H1 (cell line): ENCODE measurements at regions not wholly inside any gene's neighbourhood (a gene's known extent, or its start where the extent isn't known, plus 50 kb on each side); places are given as distances from the start of the nearest gene placed in this dataset.

Experiments used
- CTCF ChIA-PET: fragments of 300-600 bp; sonication (Branson Sonifier 250); formaldehyde crosslinking; loops from one replicate; lab custom pipeline; 2021; ENCODE audit not compliant: partially characterized antibody; lab: Charles Lee
- POLR2A ChIA-PET: fragments of 300-600 bp; sonication (Branson Sonifier 250); formaldehyde crosslinking; loops from one replicate; lab custom pipeline; 2021; ENCODE audit warnings: inconsistent platforms; ENCODE audit not compliant: partially characterized antibody; lab: Charles Lee
- DNase-seq, 2 experiments: peaks; one replicate each; pipeline versions ENCODE4 v3.0.0 to v3.0.0-alpha.2; 2010 to 2022; ENCODE audit warnings: low spot score in 2 of 2, low read depth in 1 of 2, mixed read lengths in 1 of 2
- FAIRE-seq: peaks from 2 replicates; lab custom pipeline; 2011; peaks lifted over from hg19 to GRCh38; lab: Jason Lieb, UNC
- H2AFZ ChIP-seq: 2 replicates; pipeline ENCODE4 v1.8.1; 2012; ENCODE audit warnings: low read length, inconsistent platforms
- H2AK5ac ChIP-seq: 2 replicates; pipeline ENCODE4 v1.6.1; 2013; ENCODE audit warnings: low read depth, low read length
- H2BK120ac ChIP-seq: replicated peaks from 2 replicates; pipeline ENCODE3; 2013; ENCODE audit warnings: low read depth, low read length, inconsistent platforms
- H2BK12ac ChIP-seq: 2 replicates; pipeline ENCODE4 v1.6.1; 2013; ENCODE audit warnings: low read depth, low read length
- H2BK15ac ChIP-seq: 2 replicates; pipeline ENCODE4 v1.6.1; 2013; ENCODE audit warnings: low read length
- H2BK20ac ChIP-seq: 2 replicates; pipeline ENCODE4 v1.6.1; 2013; ENCODE audit warnings: low read length
- H2BK5ac ChIP-seq: 2 replicates; pipeline ENCODE4 v1.6.1; 2013; ENCODE audit warnings: low read depth, low read length
- H3K14ac ChIP-seq: 2 replicates; pipeline ENCODE4 v1.6.1; 2013; ENCODE audit warnings: inconsistent platforms; ENCODE audit not compliant: insufficient read length
- H3K18ac ChIP-seq: 2 replicates; pipeline ENCODE4 v1.6.1; 2013; ENCODE audit warnings: low read length; ENCODE audit errors: extremely low read depth
- H3K23ac ChIP-seq: 2 replicates; pipeline ENCODE4 v1.6.1; 2013; ENCODE audit warnings: inconsistent platforms; ENCODE audit not compliant: insufficient read length
- H3K23me2 ChIP-seq: 2 replicates; pipeline ENCODE4 v1.6.1; 2013; ENCODE audit warnings: low read depth, low read length
- H3K27ac ChIP-seq: 2 replicates; pipeline ENCODE4 v1.6.1; 2011; ENCODE audit warnings: low read depth, low read length, inconsistent platforms
- H3K27me3 ChIP-seq, 4 experiments: replicated peaks in 1 of 4; 1 replicate in 1 of 4; 2 replicates in 3 of 4; pipeline versions ENCODE4 v1.6.1 to v1.8.1; 2011 to 2013; ENCODE audit warnings: low read length in 3 of 4, mild to moderate bottlenecking in 3 of 4, inconsistent platforms in 2 of 4, mixed read lengths in 2 of 4, moderate library complexity in 1 of 4; ENCODE audit not compliant: control insufficient read depth in 3 of 4, insufficient read depth in 3 of 4; ENCODE audit errors: extremely low read depth in 1 of 4
- H3K36me3 ChIP-seq, 4 experiments: 2 replicates each; pipeline versions ENCODE4 v1.6.1 to v1.8.1; 2011 to 2013; ENCODE audit warnings: mild to moderate bottlenecking in 4 of 4, low read length in 3 of 4, moderate library complexity in 2 of 4, control low read depth in 1 of 4, inconsistent platforms in 1 of 4; ENCODE audit not compliant: insufficient read depth in 4 of 4, control insufficient read depth in 2 of 4
- H3K4ac ChIP-seq: replicated peaks from 2 replicates; pipeline ENCODE3; 2013; ENCODE audit warnings: low read length, low read depth, mixed read lengths, inconsistent platforms; ENCODE audit not compliant: insufficient read length
- H3K4me1 ChIP-seq, 4 experiments: replicated peaks in 1 of 4; 1 replicate in 1 of 4; 2 replicates in 3 of 4; pipeline versions ENCODE4 v1.6.1 to v1.8.1; 2011 to 2013; ENCODE audit warnings: low read length in 3 of 4, inconsistent platforms in 2 of 4, mixed read lengths in 1 of 4; ENCODE audit not compliant: insufficient read depth in 4 of 4, control insufficient read depth in 3 of 4
- H3K4me2 ChIP-seq, 2 experiments: 2 replicates each; pipeline versions ENCODE4 v1.6.1 to v1.8.1; 2011 to 2013; ENCODE audit warnings: low read depth in 2 of 2, low read length in 2 of 2, control low read depth in 1 of 2, inconsistent platforms in 1 of 2, mild to moderate bottlenecking in 1 of 2; ENCODE audit not compliant: insufficient read depth in 1 of 2
- H3K4me3 ChIP-seq, 4 experiments: fragments of 200-600, 300-600 bp in 1 of 4; sonication (generic), shearing (Covaris generic), sonication (Bioruptor Twin) in 1 of 4; 2 replicates each; pipeline versions ENCODE4 v1.5.1 to v1.8.1; 2011 to 2016; ENCODE audit warnings: low read length in 4 of 4, low read depth in 3 of 4, control low read depth in 2 of 4, inconsistent platforms in 2 of 4, mild to moderate bottlenecking in 2 of 4, mixed read lengths in 1 of 4, moderate library complexity in 1 of 4; ENCODE audit not compliant: insufficient read depth in 2 of 4; ENCODE audit errors: extremely low read depth in 1 of 4
- H3K56ac ChIP-seq: replicated peaks from 2 replicates; pipeline ENCODE3; 2013; ENCODE audit warnings: low read depth, mild to moderate bottlenecking, mixed read lengths, low read length, inconsistent platforms; ENCODE audit not compliant: insufficient read length
- H3K79me1 ChIP-seq: 2 replicates; pipeline ENCODE4 v1.6.1; 2013; ENCODE audit warnings: low read depth, low read length, control low read depth
- H3K79me2 ChIP-seq, 2 experiments: 2 replicates each; pipeline versions ENCODE4 v1.6.1 to v1.8.1; 2012 to 2013; ENCODE audit warnings: low read length in 2 of 2, mild to moderate bottlenecking in 2 of 2, inconsistent platforms in 1 of 2; ENCODE audit not compliant: insufficient read depth in 2 of 2, control insufficient read depth in 1 of 2
- H3K9ac ChIP-seq, 4 experiments: replicated peaks in 1 of 4; 1 replicate in 1 of 4; 2 replicates in 3 of 4; pipeline versions ENCODE4 v1.6.1 to v1.8.1; 2011 to 2013; ENCODE audit warnings: low read depth in 3 of 4, low read length in 3 of 4, control low read depth in 2 of 4, mild to moderate bottlenecking in 2 of 4, moderate library complexity in 2 of 4, inconsistent platforms in 1 of 4; ENCODE audit errors: extremely low read depth in 1 of 4
- H3K9me3 ChIP-seq, 2 experiments: 2 replicates each; pipeline versions ENCODE4 v1.6.1 to v1.8.1; 2012 to 2013; ENCODE audit warnings: mild to moderate bottlenecking in 2 of 2, moderate library complexity in 2 of 2, control low read depth in 1 of 2, inconsistent platforms in 1 of 2, low read depth in 1 of 2, low read length in 1 of 2, mixed read lengths in 1 of 2; ENCODE audit not compliant: insufficient read depth in 2 of 2
- H4K20me1 ChIP-seq, 2 experiments: replicated peaks in 1 of 2; 2 replicates each; pipeline versions ENCODE3 to v1.8.1; 2011 to 2013; ENCODE audit warnings: inconsistent platforms in 2 of 2, low read length in 2 of 2, mild to moderate bottlenecking in 1 of 2; ENCODE audit not compliant: insufficient read depth in 2 of 2, control insufficient read depth in 1 of 2
- H4K5ac ChIP-seq: 2 replicates; pipeline ENCODE4 v1.6.1; 2013; ENCODE audit warnings: low read length, low read depth, mixed read lengths, inconsistent platforms; ENCODE audit not compliant: insufficient read length
- H4K8ac ChIP-seq: 2 replicates; pipeline ENCODE4 v1.8.0; 2013; ENCODE audit warnings: mild to moderate bottlenecking, moderate library complexity, low read length, inconsistent platforms; ENCODE audit not compliant: insufficient read depth; ENCODE audit errors: extremely low read depth
- H4K91ac ChIP-seq: replicated peaks from 2 replicates; pipeline ENCODE3; 2013; ENCODE audit warnings: low read length, mixed read lengths, inconsistent platforms; ENCODE audit not compliant: insufficient read length
- CBX5 ChIP-seq: fragments of 300-800, 300-1000 bp; sonication (generic); IDR thresholded peaks from 2 replicates; pipeline ENCODE4 v1.7.1; 2016; ENCODE audit warnings: antibody characterized with exemption, low read length, low read depth
- KDM1A ChIP-seq: fragments of 200-600, 300-600 bp; sonication (generic); IDR thresholded peaks from 2 replicates; pipeline ENCODE4 v1.7.1; 2016; ENCODE audit warnings: mild to moderate bottlenecking, low read length, borderline replicate concordance
- WGBS, 2 experiments: shearing (Covaris generic) in 1 of 2; methylation state at CpG; one replicate each; pipeline versions ENCODE4 v1.1.6 to v1.1.7; 2013 to 2015; ENCODE audit warnings: low lambda C conversion rate in 2 of 2, mixed read lengths in 2 of 2, inconsistent platforms in 1 of 2, low coverage in 1 of 2, missing lambda C conversion rate in 1 of 2; ENCODE audit not compliant: insufficient replicate concordance in 2 of 2, insufficient coverage in 1 of 2, insufficient read length in 1 of 2; ENCODE audit errors: extremely low coverage in 1 of 2, missing lambda C conversion rate in 1 of 2; 5-methylcytosine and 5-hydroxymethylcytosine counted together

- H2BK12ac ChIP-seq: no peak overlapping the region
- no peak for DNase-seq
- H3K27me3 ChIP-seq: no peaks in the 10 kb centered on the region
- no peak overlapping the region for H3K4me2 ChIP-seq
- no peak for FAIRE-seq
- H4K20me1 ChIP-seq: no peaks in the 10 kb centered on the region
- no peak overlapping the region for H2BK15ac ChIP-seq
- H3K23me2 ChIP-seq: no peaks in the 10 kb centered on the region
- ChIA-PET CTCF (interaction anchor here (0.6 to 5.1 kb wide), 19 partner anchors 10 to 420 kb away, joined by 3 to 42 read pairs (median 3); no protein-coding TSS in a partner anchor), POLR2A (interaction anchor here (1.4 to 3.1 kb wide), 2 partner anchors 14 to 50 kb away, joined by 3 to 25 read pairs; no protein-coding TSS in a partner anchor)
- H3K23ac ChIP-seq: no peak overlapping the region
- no peak overlapping the region for H3K18ac ChIP-seq
- H2BK20ac ChIP-seq: no peak overlapping the region; the same call in 1 of the 2 replicates
- H3K79me1 ChIP-seq: no peaks in the 10 kb centered on the region
- H4K5ac ChIP-seq: no peak overlapping the region
- 69% methylated on average over 4 of the region's 4 CpGs; no CpG with 5 or more reads in 1 of the 2 experiments for WGBS, 2 experiments
- H2AK5ac ChIP-seq: no peak overlapping the region
- no peak overlapping the region for H4K8ac ChIP-seq
- H2AFZ ChIP-seq: no peak overlapping the region
- peaks cover 0 to 9% (median 4%) of the 10 kb centered on the region in 4 experiments; a peak in 3 of 7 replicates for H3K4me1 ChIP-seq
- H2BK5ac ChIP-seq: no peak overlapping the region; the same call in 1 of the 2 replicates
- no peak overlapping the region for H3K56ac ChIP-seq
- H4K91ac ChIP-seq: peak overlapping the region; percentile 21
- no peaks in the 10 kb centered on the region for H3K9me3 ChIP-seq
- no peak overlapping the region for H3K27ac ChIP-seq
- H3K79me2 ChIP-seq: no peaks in the 10 kb centered on the region
- TF ChIP-seq CBX5: no peak
- TF ChIP-seq KDM1A: peak; percentile 67; the same call in 1 of the 2 replicates
- H3K9ac ChIP-seq: no peak overlapping the region
- H2BK120ac ChIP-seq: no peak overlapping the region
- no peak overlapping the region for H3K14ac ChIP-seq
- H3K36me3 ChIP-seq: no peaks in the 10 kb centered on the region; a peak in 1 of 8 replicates
- H3K4me3 ChIP-seq: no peak overlapping the region
- no peak overlapping the region for H3K4ac ChIP-seq
These were observed 86.9 kb upstream of the SSBP2 start for GRCh38 chr5:81837667-81838306.
